ENCODE measurements at regions not wholly inside any gene's neighbourhood (a gene's known extent, or its start where the extent isn't known, plus 50 kb on each side); places are given as distances from the start of the nearest gene placed in this dataset.

DNA sequence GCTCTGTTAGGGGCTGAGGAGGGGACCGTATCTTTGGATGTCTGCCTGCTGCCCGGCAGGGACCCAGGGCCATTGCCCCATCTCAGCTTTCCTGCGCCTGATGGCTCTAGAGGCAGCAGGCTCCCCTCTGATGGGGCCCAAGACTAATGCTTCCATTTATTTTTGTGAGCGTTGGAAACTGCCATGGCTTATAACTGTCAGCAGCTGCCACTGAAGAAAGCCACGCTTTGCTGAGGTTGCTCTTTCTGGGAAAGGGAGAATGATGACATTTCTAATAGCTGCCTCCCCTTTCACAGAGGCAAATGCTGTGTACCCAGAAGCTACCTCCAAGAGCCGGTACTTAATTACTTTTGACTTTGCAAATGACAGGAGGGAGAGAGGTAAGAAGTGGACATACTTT, 103.8 kb downstream of the HAPSTR1 start:
- TF ChIP-seq, protein P1, sequence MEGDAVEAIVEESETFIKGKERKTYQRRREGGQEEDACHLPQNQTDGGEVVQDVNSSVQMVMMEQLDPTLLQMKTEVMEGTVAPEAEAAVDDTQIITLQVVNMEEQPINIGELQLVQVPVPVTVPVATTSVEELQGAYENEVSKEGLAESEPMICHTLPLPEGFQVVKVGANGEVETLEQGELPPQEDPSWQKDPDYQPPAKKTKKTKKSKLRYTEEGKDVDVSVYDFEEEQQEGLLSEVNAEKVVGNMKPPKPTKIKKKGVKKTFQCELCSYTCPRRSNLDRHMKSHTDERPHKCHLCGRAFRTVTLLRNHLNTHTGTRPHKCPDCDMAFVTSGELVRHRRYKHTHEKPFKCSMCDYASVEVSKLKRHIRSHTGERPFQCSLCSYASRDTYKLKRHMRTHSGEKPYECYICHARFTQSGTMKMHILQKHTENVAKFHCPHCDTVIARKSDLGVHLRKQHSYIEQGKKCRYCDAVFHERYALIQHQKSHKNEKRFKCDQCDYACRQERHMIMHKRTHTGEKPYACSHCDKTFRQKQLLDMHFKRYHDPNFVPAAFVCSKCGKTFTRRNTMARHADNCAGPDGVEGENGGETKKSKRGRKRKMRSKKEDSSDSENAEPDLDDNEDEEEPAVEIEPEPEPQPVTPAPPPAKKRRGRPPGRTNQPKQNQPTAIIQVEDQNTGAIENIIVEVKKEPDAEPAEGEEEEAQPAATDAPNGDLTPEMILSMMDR (IDR thresholded peaks at IDR 0.05; ENCODE audit: borderline replicate concordance, extremely low read depth, low read length, poor library complexity, severe bottlenecking): no peak
- TF ChIP-seq EZH2 (IDR thresholded peaks at IDR 0.05; ENCODE audit: borderline replicate concordance, low read depth, low read length, severe bottlenecking): no peak

Data from DND-41 (cell line).